NCI-H446 (cell line): ENCODE measurements at regions not wholly inside any gene's neighbourhood (a gene's known extent, or its start where the extent isn't known, plus 50 kb on each side); places are given as distances from the start of the nearest gene placed in this dataset.
"Not testable (repeated sequence)": the region's sequence is repeated elsewhere in the genome, so short reads cannot be mapped to it uniquely, and the experiment has no call there.

Source experiments
- DNase-seq, 2 experiments: peaks; one replicate each; lab custom pipeline; 2025; lab: John Stamatoyannopoulos, UW

GRCh38 chr2:13532781-13533523 lies 816.2 kb downstream of the TRIB2 start:
- DNase-seq: not testable (repeated sequence)

DNA sequence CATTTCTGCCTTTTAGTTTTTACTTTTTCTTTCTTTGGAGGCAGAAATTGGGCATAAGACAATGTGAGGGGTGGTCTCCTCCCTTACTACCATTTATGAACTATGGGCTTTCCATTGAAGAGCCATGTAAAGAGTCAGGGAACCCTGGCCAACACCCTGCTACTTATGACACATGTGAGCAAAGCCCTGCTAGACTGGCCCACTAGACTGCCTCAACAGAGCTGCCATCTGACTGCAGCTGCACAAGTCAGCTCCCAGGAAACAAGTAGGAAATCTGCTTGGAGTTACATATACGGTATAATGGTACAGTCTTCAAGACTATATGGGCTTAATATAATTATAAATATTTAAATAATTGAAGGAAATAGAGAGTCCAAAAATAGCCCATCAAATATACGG lies 816.8 kb downstream of the TRIB2 start:
- DNase-seq: no peak

DNA sequence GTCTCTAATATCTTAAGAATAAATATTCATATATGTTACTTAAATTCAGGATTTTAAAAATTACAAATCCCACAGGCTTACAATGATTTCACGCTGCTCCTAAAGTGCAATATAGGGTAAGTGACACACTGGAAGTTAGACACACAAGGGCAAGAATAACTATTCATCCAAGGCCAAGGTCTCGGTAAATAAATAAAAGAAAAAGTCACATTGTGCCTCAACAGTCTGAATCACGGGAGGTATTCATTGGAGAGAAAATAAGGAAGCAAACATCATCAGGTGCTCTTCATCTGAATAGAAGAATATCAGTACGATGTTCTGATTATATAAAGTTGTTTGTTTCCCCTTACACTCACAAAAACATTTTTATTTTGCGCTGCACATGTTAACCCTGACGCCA lies 820.2 kb downstream of the TRIB2 start:
- DNase-seq: no peak

GRCh38 chr2:13537771-13538349 lies 821.1 kb downstream of the TRIB2 start:
- DNase-seq: no peak

DNA sequence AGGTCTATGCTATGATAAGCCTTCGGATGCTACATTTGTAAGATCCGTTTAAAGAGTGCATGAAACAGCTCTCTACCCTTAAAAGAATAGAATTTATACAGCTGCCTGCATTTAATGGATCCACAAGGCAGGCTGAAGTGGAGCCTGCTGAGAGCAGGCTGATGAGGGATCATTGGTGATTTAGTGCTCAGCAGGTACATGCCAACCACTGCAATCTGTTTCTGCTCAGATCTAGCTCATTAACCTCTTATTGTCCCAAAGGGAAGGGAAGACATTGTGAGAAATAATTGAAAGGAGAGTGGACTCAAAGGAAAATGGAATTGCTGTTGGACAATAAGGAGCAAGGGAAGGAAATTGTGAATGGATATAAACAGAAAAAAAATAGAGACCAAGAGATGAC lies 822.6 kb downstream of the TRIB2 start:
- DNase-seq: no peak

GRCh38 chr2:13542061-13542460 lies 825.3 kb downstream of the TRIB2 start:
- DNase-seq: no peak

- DNase-seq: no peak
Observed at GRCh38 chr2:13542642-13543041, 825.9 kb downstream of the TRIB2 start.

DNA sequence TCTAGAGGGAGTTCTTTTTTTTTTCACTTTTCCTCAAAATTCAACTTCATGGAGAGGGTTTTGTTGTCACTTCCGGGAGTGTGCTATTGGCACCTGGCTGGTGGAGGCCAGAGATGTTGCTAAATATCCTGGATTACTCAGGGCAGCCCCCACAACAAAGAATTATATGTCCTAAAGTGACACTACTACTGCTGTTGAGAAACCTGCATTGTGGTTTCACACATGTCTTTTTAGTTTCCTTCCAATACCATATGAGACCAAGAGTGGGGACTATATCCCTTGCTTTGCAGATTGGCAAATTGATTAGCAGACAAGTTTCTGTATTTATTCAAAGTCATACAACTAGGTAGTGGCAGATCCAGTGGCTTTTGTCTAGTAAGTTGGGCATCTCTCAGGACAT lies 826.8 kb downstream of the TRIB2 start:
- DNase-seq: no peak

DNA sequence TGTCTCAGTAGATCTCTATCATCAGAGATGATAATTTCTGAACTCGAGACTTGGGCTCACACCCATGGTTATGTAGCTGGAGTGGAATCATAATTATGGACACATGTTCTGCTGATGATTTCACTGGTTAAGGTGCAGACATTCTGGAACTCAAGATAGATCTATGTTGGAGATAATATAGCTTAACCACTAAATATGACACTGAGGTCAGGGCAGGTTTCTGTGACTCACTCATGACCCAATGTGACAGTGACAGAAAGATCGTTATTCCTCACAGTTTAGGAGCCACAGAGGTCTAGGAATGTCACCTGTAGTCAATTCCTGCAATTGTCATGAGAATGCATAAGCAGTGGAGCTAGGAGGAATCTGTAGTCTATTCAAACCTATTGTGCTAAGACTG lies 828.6 kb downstream of the TRIB2 start:
- DNase-seq: no peak

DNA sequence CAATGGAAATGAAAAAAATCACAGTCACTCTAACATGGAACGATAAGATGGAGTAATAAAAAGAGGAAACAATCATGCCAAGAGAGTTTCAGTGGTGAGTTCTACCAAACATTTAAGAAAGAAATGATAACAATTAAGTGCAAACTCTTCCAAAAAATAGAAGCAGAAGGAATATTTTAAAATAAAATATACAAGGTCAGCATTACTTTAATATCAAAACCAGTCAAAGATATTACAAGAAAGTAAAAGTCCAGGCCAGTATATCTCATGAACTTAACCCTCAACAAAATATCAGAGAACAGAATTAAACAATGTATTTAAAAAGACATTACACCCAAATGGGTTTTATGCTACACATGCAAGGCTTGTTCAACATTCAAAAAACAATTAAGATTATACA lies 829.4 kb downstream of the TRIB2 start:
- no peak for DNase-seq

- DNase-seq: no peak
Observed at GRCh38 chr2:13550285-13551231, 833.8 kb downstream of the TRIB2 start.

DNA sequence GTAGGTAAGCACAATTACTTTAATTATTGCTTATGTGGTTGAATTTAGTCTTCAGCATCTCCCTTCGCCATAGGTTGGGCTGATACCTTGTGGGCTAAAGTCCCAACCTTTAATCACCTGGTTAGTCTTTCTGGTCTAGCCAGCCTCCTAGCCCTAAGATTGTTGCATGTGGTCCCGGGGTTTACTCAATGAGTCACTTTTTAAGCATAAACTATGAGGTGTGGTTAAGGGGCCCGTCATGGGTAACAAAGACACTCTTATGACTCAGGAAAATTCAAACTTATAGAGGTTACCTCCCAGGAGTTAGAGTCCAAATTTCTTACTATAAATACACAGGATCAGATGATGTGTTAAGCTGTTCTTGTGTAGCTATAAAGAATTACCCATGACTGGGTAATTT lies 841.6 kb downstream of the TRIB2 start:
- no peak for DNase-seq

DNA sequence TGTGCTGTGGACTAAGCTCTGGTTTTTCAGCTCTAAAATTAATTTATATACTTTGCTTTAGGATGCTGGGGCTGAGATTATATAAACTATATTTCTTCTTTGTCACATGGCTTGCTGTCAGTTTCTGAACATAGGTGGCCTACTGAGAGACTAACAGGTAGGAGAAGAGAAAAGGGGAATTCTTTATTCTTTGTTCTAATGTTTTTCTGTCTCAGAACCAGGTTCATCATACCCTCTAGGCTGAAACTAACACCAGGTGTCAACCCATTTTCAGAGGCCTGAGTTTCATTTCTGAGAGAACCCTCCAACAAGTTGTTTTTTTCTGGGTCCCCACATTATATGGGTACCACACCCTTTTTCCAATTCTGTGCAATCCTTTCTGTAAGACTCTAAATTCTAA lies 843.6 kb downstream of the TRIB2 start:
- no peak for DNase-seq

GRCh38 chr2:13572466-13572865 lies 855.7 kb downstream of the TRIB2 start:
- no peak for DNase-seq

DNA sequence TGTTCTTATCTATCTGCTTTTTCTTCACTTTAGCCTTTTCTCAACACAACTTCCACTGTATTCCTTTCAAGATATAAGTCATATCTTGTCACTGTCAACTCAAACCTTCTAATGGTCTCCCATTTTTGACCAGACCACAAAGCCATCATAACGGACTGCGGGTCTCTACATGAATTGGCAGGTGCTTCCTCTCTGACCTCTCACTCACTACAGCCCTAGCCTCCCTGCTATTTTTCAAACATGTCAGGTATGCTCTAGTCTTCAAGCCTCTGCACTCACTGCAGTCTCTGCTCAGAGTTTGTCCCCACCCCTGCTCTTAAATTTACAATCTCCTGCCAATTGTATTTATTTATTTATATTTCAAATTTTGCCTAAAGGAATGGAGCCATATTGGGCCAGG lies 858.1 kb downstream of the TRIB2 start:
- DNase-seq: no peak

- DNase-seq: no peak
Observed at GRCh38 chr2:13576406-13577036, 859.8 kb downstream of the TRIB2 start.

DNA sequence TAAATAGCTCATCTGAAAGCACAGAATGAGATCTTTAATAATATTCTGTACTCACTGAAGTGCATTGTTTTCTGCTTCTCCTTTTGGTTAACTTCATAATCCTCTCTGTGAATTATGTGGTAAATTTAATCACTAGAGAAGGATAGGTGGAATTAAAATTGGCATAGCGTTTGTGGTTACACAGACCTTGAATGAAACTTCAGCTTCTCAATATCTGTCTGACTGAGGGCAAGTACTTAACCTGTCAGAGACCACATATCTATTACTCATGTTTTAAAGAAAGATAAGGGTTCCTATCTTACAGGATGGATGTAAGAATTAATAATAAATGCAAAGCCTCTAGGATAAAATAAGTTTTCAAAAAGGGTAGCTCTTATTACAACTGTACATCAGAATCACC lies 861.8 kb downstream of the TRIB2 start:
- no peak for DNase-seq

DNA sequence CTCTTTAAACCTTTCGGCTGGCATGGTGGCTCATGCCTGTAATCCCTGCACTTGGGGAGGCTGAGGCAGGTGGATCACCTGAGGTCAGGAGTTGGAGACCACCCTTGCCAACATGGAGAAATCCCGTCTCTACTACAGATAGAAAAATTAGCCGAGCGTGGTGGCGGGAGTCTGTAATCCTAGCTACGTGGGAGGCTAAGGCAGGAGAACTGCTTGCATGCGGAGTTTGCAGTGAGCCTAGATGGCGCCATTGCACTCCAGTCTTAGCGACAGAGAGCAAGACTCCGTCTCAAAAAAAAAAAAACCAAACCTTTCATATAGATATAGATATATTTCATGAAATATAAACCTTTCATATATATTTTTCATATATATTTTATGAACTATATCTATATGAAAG lies 864.7 kb downstream of the TRIB2 start:
- DNase-seq: no peak

DNA sequence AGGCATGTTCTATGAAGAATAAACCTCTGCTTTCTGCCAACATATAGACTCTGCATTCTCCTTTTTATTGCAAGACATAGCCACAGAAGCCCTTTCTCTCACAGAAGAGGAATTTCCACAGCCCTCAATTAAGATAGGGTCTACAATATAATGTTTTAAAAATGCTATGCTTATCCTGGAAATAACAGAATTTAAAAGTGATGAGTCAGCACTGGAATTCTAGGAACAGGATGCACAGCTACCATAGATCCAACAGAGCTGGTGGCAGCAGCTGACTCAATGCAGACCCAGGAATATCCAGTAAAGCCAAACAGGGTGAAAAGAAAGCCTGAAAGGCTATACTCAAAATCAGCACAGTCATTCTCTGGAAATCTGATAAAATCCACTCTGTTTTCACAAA lies 866.9 kb downstream of the TRIB2 start:
- DNase-seq: no peak

DNA sequence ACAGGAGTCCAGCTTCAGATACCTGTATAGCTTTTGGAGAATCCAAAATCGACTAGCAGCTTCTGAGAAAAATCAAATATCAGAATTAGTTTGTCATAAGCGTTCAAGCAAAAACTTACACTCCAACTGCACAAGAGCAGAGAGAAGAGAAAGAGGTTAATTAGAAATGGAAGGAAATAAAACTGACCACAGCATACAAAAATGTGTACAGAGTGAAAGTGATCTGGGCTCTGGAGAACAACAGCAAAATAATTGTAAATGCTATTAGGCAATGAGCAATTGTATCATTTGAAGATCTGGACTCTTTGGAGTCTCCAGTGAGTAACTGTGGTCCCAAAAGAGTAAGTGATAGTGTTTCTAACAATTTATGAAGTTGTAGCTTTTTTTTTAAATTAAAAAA lies 867.3 kb downstream of the TRIB2 start:
- DNase-seq: no peak

DNA sequence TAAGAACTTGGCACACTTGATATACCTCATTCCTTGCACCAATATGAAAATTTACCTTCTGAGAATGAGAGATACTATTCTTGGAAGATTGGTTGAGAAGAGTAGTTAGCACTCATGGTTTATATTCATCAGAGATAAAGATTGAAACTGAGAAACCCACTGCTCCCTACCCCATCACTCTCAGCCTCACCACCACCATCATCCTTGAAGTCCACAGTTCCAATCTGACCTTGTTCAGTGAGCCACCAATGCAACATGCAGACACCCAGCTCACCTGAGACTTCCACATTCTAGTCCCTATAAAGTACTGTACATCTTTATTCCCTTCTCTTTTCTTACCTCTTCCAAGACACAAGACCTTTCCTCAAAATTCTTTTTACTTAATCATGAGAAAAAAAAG lies 869.0 kb downstream of the TRIB2 start:
- DNase-seq: no peak

DNA sequence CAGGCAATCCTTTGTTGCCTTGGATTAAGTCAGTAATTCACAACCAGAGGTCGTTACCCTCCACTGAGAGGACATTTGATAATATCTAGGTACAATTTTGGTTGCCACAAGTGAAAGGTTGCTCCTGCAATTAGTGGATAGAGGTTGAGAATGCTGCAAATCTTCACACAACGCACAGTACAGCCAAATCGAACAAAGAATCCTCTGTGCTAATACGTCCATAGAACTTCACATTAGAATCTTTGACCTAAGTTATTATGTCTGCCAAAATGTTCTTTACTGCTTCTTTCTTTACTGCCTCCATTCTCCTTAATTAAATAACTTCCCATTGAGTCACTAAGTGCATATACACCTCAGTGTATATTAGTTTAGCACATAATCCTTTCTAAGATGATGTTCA lies 879.5 kb downstream of the TRIB2 start:
- DNase-seq: no peak

- no peak for DNase-seq
Observed at GRCh38 chr2:13597176-13597575, 880.4 kb downstream of the TRIB2 start.
